ENCODE measurements at regions not wholly inside any gene's neighbourhood (a gene's known extent, or its start where the extent isn't known, plus 50 kb on each side); places are given as distances from the start of the nearest gene placed in this dataset.

GRCh38 chr15:29560896-29561295, 261.4 kb downstream of the TJP1 start:
- no peak overlapping the region for H2BK120ac ChIP-seq (replicated peaks; ENCODE audit: low read depth, low read length)
- H3K23me2 ChIP-seq (ENCODE audit: low read depth, low read length), result no peaks in the 10 kb centered on the region; the same call in 1 of the 2 replicates
- DNase-seq (ENCODE audit: low read depth in 1 of 2, low spot score in 2 of 2) (no peak), FAIRE-seq (no peak)
- H3K23ac ChIP-seq (ENCODE audit: insufficient read length), result no peak overlapping the region
- H3K4me2 ChIP-seq (ENCODE audit: insufficient read depth in 1 of 2, low read depth in 2 of 2, low read length in 2 of 2), result no peak overlapping the region
- no peak overlapping the region for H3K14ac ChIP-seq (ENCODE audit: insufficient read length)
- 75% methylated on average over 2 of the region's 2 CpGs; no CpG with 5 or more reads in 1 of the 2 experiments for WGBS, 2 experiments (ENCODE audit: extremely low coverage in 1 of 2, insufficient coverage in 1 of 2, insufficient read length in 1 of 2, insufficient replicate concordance in 2 of 2, low coverage in 1 of 2, low lambda C conversion rate in 2 of 2, missing lambda C conversion rate in 1 of 2)
- no peak overlapping the region for H2AFZ ChIP-seq (ENCODE audit: low read length)
- no peak overlapping the region for H3K9ac ChIP-seq (replicated peaks in 1 of 4; ENCODE audit: extremely low read depth in 1 of 4, low read depth in 3 of 4, low read length in 3 of 4)
- H3K79me2 ChIP-seq (ENCODE audit: control insufficient read depth in 1 of 2, insufficient read depth in 2 of 2, low read length in 2 of 2), result peaks cover 0 to 5% of the 10 kb centered on the region in 2 experiments; a peak in 2 of 4 replicates
- H2BK20ac ChIP-seq (ENCODE audit: low read length), result no peak overlapping the region
- H2BK12ac ChIP-seq (ENCODE audit: low read depth, low read length), result no peak overlapping the region
- no peak overlapping the region for H4K8ac ChIP-seq (ENCODE audit: extremely low read depth, insufficient read depth, low read length)
- no peak overlapping the region for H3K27ac ChIP-seq (ENCODE audit: low read depth, low read length)
- H4K91ac ChIP-seq (replicated peaks; ENCODE audit: insufficient read length, low read length), result no peak overlapping the region
- H2BK15ac ChIP-seq (ENCODE audit: low read length), result no peak overlapping the region
- H4K5ac ChIP-seq (ENCODE audit: insufficient read length, low read depth, low read length), result no peak overlapping the region
- no peaks in the 10 kb centered on the region; a peak in 1 of 4 replicates for H3K9me3 ChIP-seq (ENCODE audit: insufficient read depth in 2 of 2, low read depth in 1 of 2, low read length in 1 of 2)
- no peak overlapping the region for H3K18ac ChIP-seq (ENCODE audit: extremely low read depth, low read length)
- H3K4me1 ChIP-seq (replicated peaks in 1 of 4; ENCODE audit: control insufficient read depth in 3 of 4, insufficient read depth in 4 of 4, low read length in 3 of 4), result no peaks in the 10 kb centered on the region
- no peak overlapping the region for H3K4ac ChIP-seq (replicated peaks; ENCODE audit: insufficient read length, low read depth, low read length)
- no peaks in the 10 kb centered on the region for H3K79me1 ChIP-seq (ENCODE audit: low read depth, low read length)
- H2AK5ac ChIP-seq (ENCODE audit: low read depth, low read length), result no peak overlapping the region
- no peak overlapping the region for H3K56ac ChIP-seq (replicated peaks; ENCODE audit: insufficient read length, low read depth, low read length)
- H3K36me3 ChIP-seq (ENCODE audit: control insufficient read depth in 2 of 4, insufficient read depth in 4 of 4, low read length in 3 of 4), result no peaks in the 10 kb centered on the region
- H2BK5ac ChIP-seq (ENCODE audit: low read depth, low read length), result no peak overlapping the region
- POLR2A ChIA-PET (ENCODE audit: partially characterized antibody), result no interaction called here
- no peaks in the 10 kb centered on the region for H3K27me3 ChIP-seq (replicated peaks in 1 of 4; ENCODE audit: control insufficient read depth in 3 of 4, extremely low read depth in 1 of 4, insufficient read depth in 3 of 4, low read length in 3 of 4)
- no peaks in the 10 kb centered on the region for H4K20me1 ChIP-seq (replicated peaks in 1 of 2; ENCODE audit: control insufficient read depth in 1 of 2, insufficient read depth in 2 of 2, low read length in 2 of 2)
- no peak overlapping the region for H3K4me3 ChIP-seq (ENCODE audit: extremely low read depth in 1 of 4, insufficient read depth in 2 of 4, low read depth in 3 of 4, low read length in 4 of 4)
- CTCF ChIA-PET (ENCODE audit: partially characterized antibody), result no interaction called here
- TF ChIP-seq RXRA (IDR thresholded peaks at IDR 0.05; ENCODE audit: insufficient read depth, low read depth, low read length), result no peak
- TF ChIP-seq RNF2 (IDR thresholded peaks at IDR 0.05; ENCODE audit: borderline replicate concordance, low read depth, low read length, missing control alignments, poor library complexity, severe bottlenecking), result no peak
- TF ChIP-seq NRF1 (IDR thresholded peaks at IDR 0.05; ENCODE audit: low read depth, low read length), result no peak
- TF ChIP-seq CTBP2 (IDR thresholded peaks at IDR 0.05; ENCODE audit: borderline replicate concordance, insufficient read depth, insufficient read length, low read length), result no peak
- no peak for TF ChIP-seq YY1 (IDR thresholded peaks at IDR 0.05; ENCODE audit: low read depth, low read length)
- TF ChIP-seq SIRT6 (IDR thresholded peaks at IDR 0.05; ENCODE audit: low read length), result no peak
- no peak for TF ChIP-seq CHD2 (IDR thresholded peaks at IDR 0.05; ENCODE audit: low read length)
- TF ChIP-seq FOSL1 (IDR thresholded peaks at IDR 0.05; ENCODE audit: insufficient read depth, low read depth, low read length), result no peak
- no peak for TF ChIP-seq BRCA1 (IDR thresholded peaks at IDR 0.05; ENCODE audit: low read depth, low read length)

Data from H1 (cell line).